ENCODE measurements at regions not wholly inside any gene's neighbourhood (a gene's known extent, or its start where the extent isn't known, plus 50 kb on each side); places are given as distances from the start of the nearest gene placed in this dataset.
"Not testable (repeated sequence)": the region's sequence is repeated elsewhere in the genome, so short reads cannot be mapped to it uniquely, and the experiment has no call there.

- no peak for DNase-seq
Observed at GRCh38 chr14:45970621-45971020, 681.0 kb downstream of the RPL10L start.

- DNase-seq = no peak
Observed at GRCh38 chr14:45968037-45968436, 683.5 kb downstream of the RPL10L start.

GRCh38 chr14:45949479-45949878 is 696.5 kb upstream of the MIS18BP1 start:
- no peak for DNase-seq

GRCh38 chr14:45947830-45948229 is 694.8 kb upstream of the MIS18BP1 start:
- no peak for DNase-seq

DNA sequence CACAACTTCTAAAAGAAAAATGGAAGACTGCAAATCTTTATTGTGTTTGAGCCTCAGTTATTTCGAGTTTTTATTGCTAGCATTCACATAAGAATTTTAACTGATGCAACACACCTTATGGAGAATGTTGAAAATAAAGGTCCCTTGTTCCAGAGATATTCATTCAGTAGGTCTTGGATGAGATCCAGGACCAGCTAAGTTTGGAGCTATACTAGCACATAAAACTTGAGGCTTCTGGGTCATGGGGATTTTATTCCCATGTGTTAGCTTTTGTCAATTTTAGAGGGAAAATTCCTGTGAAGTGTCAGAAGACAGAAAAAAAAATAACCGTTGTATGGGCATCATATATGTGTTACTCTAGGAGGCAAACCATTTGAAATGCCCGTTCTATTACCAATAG is 693.2 kb upstream of the MIS18BP1 start:
- DNase-seq = no peak

- DNase-seq = no peak
Observed at GRCh38 chr14:45940318-45940717, 687.3 kb upstream of the MIS18BP1 start.

DNA sequence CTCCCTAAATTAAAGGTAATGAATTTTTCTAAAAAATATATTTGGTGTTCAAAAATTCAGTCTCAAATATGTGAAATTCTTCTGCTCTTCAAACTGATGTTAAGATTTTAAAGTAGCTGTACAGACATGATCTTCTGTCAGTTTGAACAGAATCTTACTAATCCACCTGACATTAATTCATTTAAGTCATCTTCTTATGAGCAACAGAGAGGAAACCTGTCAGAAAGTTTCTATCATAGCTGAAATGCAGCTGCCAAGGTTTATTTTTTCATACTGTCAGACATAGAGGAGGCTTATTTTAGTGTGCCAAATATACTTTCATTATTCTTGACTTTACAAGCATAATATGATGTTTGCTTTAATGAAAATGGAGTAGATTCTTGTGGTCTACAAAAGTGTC is 686.6 kb upstream of the MIS18BP1 start:
- DNase-seq = no peak

GRCh38 chr14:45919995-45920394 is 667.0 kb upstream of the MIS18BP1 start:
- not testable (repeated sequence) for DNase-seq

DNA sequence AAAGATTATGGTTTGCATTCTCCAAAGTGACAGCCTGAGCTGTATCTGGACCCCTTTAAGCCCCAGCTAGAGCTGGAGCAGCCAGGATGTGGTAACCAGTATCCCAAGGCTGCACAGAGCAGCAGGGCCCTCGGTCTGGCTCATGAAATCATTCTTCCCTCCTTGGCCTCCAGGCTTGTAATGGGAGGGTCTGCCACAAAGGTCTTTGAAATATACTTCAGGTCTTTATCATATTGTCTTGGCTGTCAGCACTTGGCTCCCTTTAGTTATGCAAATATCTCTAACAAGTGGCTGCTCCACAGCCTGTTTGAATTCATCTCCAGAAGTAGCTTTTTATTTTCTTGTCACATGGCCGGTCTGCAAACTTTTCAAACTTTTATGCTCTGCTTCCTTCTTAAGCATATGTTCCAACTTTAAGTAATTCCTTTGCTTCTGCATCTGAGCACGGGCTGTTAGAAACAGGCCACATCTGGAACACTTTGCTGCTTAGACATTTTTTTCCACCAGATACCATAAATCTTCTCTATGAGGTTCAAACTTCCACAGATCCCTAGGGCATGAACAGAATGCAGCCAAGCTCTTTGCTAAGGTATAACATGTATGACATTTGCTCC is 663.4 kb upstream of the MIS18BP1 start:
- no peak for DNase-seq

DNA sequence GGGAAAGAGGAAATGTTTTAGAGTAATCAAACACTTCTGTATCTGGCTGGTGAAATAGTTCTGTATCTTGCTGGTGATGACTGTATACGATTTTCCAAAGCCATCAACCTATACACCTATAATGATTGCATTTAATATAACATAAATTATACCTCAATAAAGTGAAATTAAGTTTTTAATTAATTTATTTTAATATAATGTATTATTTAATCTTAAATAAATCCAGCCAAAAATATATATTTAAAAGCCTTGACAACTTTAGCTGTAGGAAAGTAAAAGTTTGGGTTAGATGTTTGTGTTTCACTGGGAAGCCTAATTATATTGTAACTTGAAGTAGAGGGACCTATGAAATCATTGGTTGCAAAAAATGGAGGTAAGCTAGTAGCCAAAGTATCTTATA is 654.8 kb upstream of the MIS18BP1 start:
- DNase-seq = no peak

DNA sequence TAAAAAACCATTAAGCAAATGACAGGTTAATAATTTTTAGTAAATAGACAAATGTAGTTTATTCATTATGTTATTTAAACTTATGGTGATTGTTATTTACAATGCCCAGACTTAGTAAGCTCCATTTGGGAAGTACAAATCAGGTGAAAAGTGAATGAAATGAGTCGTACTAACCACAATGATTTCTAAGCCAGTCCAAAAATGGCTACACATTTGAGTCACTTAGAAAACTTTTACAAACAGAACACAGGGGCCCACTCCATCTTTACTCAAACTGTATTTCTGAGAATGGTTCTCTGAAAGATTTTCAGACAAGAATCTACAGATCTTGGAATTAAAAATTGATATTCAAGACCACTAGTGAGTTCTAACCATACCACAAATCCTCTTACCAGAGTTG is 653.3 kb upstream of the MIS18BP1 start:
- no peak for DNase-seq

- no peak for DNase-seq
Observed at GRCh38 chr14:45905672-45906071, 652.7 kb upstream of the MIS18BP1 start.

GRCh38 chr14:45904314-45904713 is 651.3 kb upstream of the MIS18BP1 start:
- DNase-seq = no peak

- no peak for DNase-seq
Observed at GRCh38 chr14:45902241-45902640, 649.2 kb upstream of the MIS18BP1 start.

GRCh38 chr14:45897439-45897838 is 644.4 kb upstream of the MIS18BP1 start:
- DNase-seq = no peak

GRCh38 chr14:45893127-45893526 is 640.1 kb upstream of the MIS18BP1 start:
- no peak for DNase-seq

- no peak for DNase-seq
Observed at GRCh38 chr14:45891417-45892080, 638.5 kb upstream of the MIS18BP1 start.

GRCh38 chr14:45888766-45889285 is 635.8 kb upstream of the MIS18BP1 start:
- DNase-seq = not testable (repeated sequence)

DNA sequence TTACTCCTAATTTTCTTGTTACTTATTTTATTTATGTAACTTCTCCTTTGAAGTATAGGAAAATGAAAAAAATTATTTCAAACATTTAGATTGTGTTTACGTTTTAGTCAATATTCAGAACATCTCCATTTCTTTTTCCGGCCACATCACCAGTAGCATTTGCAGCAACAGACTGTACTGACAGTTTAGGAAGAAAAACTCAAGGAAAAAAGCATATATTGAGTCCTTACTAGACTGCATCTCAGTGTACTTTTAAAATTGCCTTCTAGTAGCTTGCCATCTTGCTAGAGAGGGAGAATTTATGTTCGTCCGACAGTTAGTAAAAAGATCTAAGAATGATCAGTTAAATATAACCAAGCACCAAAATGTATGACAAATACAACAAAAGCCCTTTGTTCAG is 625.0 kb upstream of the MIS18BP1 start:
- DNase-seq = no peak

GRCh38 chr14:45868863-45869262 is 615.9 kb upstream of the MIS18BP1 start:
- no peak for DNase-seq

DNA sequence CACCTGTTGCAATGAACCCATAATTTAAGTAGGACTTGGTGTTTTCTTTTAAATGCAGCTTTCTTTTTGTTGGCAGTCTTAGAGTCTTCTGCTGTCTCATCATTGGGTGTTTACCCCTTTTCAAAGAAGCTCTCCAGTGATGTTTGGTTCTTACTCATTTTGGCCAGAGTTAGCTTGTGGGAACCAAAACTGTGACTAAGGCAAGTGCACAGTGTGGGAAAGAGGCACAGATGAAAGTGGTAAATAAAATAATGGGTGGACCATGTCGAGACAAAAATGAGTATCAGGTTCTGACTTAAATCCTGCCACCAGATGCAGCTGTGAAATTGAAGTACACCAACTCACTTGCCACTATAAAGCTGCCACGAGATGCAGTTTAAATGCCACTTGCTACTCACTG is 615.4 kb upstream of the MIS18BP1 start:
- no peak for DNase-seq

GRCh38 chr14:45867046-45867894 is 614.3 kb upstream of the MIS18BP1 start:
- DNase-seq = no peak

GRCh38 chr14:45838597-45838996 is 585.6 kb upstream of the MIS18BP1 start:
- no peak for DNase-seq

- no peak for DNase-seq
Observed at GRCh38 chr14:45819107-45819506, 566.1 kb upstream of the MIS18BP1 start.
